ENCODE measurements at regions not wholly inside any gene's neighbourhood (a gene's known extent, or its start where the extent isn't known, plus 50 kb on each side); places are given as distances from the start of the nearest gene placed in this dataset.
"Not testable (repeated sequence)": the region's sequence is repeated elsewhere in the genome, so short reads cannot be mapped to it uniquely, and the experiment has no call there.

DNA sequence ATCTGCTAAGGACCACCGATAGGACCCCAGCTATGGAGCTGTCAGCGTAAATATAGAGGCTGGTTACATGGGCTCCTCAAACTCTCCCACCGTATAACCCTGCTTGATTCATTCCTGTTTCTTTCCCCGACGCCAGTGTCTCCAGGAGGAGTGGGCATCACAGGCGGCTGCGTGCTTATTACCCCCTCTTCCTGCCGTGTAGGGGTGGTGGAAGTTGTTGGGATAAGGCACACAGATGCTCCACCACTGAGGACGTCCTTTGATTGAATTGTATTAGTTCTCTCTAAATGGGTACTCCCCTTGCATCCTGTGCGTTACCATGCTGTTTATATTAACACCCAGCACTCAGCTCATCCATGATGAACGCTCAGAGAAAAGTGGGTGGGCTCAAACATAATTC lies 104.6 kb downstream of the ZBTB18 start:
- Histone ChIP-seq H3K36me3 (ENCODE audit: low read depth) (no peaks in the 10 kb centered on the region), H3K27me3 (ENCODE audit: insufficient read depth, poor library complexity, severe bottlenecking) (no peaks in the 10 kb centered on the region), H3K27ac (ENCODE audit: poor library complexity, severe bottlenecking) (no peak overlapping the region), H3K4me3 (ENCODE audit: severe bottlenecking) (no peak overlapping the region), H3K9me3 (ENCODE audit: severe bottlenecking) (no peaks in the 10 kb centered on the region), H3K4me1 (ENCODE audit: insufficient read depth, poor library complexity, severe bottlenecking) (no peaks in the 10 kb centered on the region)
- ATAC-seq (ENCODE audit: low read depth) (no peak), DNase-seq (ENCODE audit: low spot score) (no peak)
- TF ChIP-seq, protein P1, sequence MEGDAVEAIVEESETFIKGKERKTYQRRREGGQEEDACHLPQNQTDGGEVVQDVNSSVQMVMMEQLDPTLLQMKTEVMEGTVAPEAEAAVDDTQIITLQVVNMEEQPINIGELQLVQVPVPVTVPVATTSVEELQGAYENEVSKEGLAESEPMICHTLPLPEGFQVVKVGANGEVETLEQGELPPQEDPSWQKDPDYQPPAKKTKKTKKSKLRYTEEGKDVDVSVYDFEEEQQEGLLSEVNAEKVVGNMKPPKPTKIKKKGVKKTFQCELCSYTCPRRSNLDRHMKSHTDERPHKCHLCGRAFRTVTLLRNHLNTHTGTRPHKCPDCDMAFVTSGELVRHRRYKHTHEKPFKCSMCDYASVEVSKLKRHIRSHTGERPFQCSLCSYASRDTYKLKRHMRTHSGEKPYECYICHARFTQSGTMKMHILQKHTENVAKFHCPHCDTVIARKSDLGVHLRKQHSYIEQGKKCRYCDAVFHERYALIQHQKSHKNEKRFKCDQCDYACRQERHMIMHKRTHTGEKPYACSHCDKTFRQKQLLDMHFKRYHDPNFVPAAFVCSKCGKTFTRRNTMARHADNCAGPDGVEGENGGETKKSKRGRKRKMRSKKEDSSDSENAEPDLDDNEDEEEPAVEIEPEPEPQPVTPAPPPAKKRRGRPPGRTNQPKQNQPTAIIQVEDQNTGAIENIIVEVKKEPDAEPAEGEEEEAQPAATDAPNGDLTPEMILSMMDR (IDR thresholded peaks at IDR 0.05; ENCODE audit: poor library complexity, severe bottlenecking): no peak

DNA sequence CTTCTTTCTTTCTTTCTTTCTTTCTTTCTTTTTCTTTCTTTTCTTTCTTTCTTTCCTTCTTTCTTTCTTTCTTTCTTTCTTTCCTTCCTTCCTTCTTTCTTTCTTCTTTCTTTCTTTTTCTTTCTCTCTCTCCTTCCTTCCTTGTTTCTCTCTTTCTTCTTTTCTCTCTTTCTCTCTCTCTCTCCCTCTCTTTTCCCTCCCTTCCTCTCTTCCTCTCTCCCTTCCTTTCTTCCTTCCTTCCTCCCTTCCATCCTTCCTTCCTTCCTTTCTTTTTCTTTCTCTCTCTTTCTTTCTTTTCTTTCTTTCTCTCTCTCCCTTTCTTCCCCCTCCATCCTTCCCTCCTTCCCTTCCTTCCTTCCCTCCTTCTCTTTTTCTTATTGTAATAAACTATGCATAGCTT lies 105.5 kb downstream of the ZBTB18 start:
- not testable (repeated sequence) for H3K4me3 ChIP-seq (ENCODE audit: severe bottlenecking); H3K36me3 ChIP-seq (ENCODE audit: low read depth); H3K27ac ChIP-seq (ENCODE audit: poor library complexity, severe bottlenecking); H3K27me3 ChIP-seq (ENCODE audit: insufficient read depth, poor library complexity, severe bottlenecking); H3K9me3 ChIP-seq (ENCODE audit: severe bottlenecking); DNase-seq (ENCODE audit: low spot score); ATAC-seq (ENCODE audit: low read depth); H3K4me1 ChIP-seq (ENCODE audit: insufficient read depth, poor library complexity, severe bottlenecking)

DNA sequence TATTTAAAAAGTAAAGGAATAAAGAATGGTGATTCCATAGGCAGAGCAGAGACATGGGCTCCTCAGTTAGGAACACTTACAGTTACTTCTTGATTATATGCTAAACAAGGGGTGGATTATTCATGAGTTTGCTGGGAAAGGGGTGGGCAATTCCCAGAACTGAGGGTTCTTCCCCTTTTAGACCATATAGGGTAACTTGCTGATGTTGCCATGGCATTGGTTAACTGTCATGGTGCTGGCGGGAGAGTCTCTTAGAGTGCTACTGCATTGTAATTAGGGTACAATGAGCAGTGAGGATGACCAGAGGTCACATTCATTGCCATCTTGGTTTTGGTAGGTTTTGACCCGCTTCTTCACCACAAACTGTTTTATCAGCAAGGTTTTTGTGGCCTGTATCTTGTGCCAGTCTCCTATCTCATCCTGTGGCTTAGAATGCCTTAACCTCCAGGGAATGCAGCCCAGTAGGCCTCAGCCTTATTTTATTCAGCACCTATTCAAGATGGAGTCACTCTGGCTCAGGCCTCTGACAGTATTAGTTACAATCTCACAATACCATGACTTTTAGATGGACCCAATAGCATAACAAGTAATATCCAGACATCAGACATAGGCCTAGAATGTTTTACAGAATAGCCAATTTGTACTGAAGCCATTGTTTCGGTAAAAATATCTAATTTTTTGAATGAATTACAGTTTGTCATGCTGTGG lies 106.8 kb downstream of the ZBTB18 start:
- Histone ChIP-seq H3K4me1 (ENCODE audit: insufficient read depth, poor library complexity, severe bottlenecking) (peaks cover 7% of the 10 kb centered on the region), H3K27ac (ENCODE audit: poor library complexity, severe bottlenecking) (no peak overlapping the region), H3K4me3 (ENCODE audit: severe bottlenecking) (no peak overlapping the region), H3K9me3 (ENCODE audit: severe bottlenecking) (no peaks in the 10 kb centered on the region), H3K36me3 (ENCODE audit: low read depth) (no peaks in the 10 kb centered on the region), H3K27me3 (ENCODE audit: insufficient read depth, poor library complexity, severe bottlenecking) (no peaks in the 10 kb centered on the region)
- ATAC-seq (ENCODE audit: low read depth): no peak
- TF ChIP-seq, protein P1 (IDR thresholded peaks at IDR 0.05; ENCODE audit: poor library complexity, severe bottlenecking): no peak
- DNase-seq (ENCODE audit: low spot score): no peak

DNA sequence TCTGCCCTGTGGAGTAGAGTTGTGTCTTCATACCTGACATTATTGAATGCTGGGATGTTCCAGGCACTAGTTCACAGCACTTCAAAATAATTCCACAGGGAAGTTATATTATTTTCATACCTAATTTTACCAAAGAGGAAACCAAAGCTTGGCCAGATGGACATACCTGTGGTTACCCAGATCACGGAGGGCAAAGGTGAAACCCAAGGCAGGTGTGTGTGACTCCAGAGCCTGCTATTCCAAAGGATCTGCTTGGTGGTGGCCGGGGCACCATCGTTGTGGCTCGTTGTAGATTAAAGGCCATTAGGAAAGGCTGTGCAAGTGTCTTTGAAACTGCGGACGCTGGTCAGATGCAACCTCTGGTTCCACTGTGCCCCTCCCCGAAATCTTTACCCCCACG lies 108.6 kb downstream of the ZBTB18 start:
- ATAC-seq (ENCODE audit: low read depth): no peak

DNA sequence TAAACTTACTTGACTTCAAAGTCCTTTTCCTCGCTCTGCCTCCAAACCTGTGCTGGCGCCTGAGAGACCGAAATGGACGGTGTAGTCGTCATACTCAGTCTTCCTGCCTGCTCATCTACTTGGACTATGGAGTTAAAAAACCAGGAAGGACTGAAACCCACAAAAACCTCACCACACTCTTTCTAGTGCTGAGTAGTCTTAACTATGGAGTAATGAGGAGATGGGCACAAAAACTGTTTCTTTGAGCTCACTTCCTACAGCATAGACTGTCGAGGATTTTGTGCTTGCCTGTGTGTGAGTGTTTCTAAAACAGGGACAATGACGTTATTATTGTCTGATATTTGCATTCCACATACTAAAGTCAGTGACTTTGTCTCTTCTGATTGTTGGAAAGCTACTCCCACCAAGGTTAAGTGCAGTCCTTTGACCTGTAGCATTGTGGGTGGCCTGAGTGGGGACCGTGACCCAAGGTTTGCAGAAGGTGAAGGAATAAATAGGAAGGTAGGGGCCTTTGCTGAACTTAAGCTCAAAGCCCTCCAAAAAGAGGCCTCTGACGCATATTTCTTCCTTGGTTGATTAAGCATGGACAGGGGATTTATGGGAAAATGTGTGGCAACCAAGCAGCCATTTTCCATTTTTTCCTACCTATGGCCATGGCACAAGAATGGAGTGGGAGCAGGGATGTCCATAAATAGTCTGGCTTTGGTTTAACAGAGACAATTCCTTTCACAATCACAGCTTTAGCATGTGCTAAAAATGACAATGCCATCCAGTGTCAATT lies 109.6 kb downstream of the ZBTB18 start:
- Histone ChIP-seq H3K36me3 (ENCODE audit: low read depth) (no peaks in the 10 kb centered on the region), H3K4me1 (ENCODE audit: insufficient read depth, poor library complexity, severe bottlenecking) (peaks cover 28% of the 10 kb centered on the region), H3K27ac (ENCODE audit: poor library complexity, severe bottlenecking) (no peak overlapping the region), H3K9me3 (ENCODE audit: severe bottlenecking) (no peaks in the 10 kb centered on the region), H3K27me3 (ENCODE audit: insufficient read depth, poor library complexity, severe bottlenecking) (no peaks in the 10 kb centered on the region), H3K4me3 (ENCODE audit: severe bottlenecking) (no peak overlapping the region)
- TF ChIP-seq, protein P1 (IDR thresholded peaks at IDR 0.05; ENCODE audit: poor library complexity, severe bottlenecking): no peak
- DNase-seq (ENCODE audit: low spot score) (no peak), ATAC-seq (ENCODE audit: low read depth) (no peak)

More for the DNA sequence above, 108.6 kb downstream of the ZBTB18 start:
- H3K27ac ChIP-seq (ENCODE audit: poor library complexity, severe bottlenecking): no peak overlapping the region
- no peak for DNase-seq (ENCODE audit: low spot score)
- peaks cover 22% of the 10 kb centered on the region for H3K4me1 ChIP-seq (ENCODE audit: insufficient read depth, poor library complexity, severe bottlenecking)
- no peak overlapping the region for H3K4me3 ChIP-seq (ENCODE audit: severe bottlenecking)
- no peaks in the 10 kb centered on the region for H3K27me3 ChIP-seq (ENCODE audit: insufficient read depth, poor library complexity, severe bottlenecking)
- TF ChIP-seq, protein P1 (IDR thresholded peaks at IDR 0.05; ENCODE audit: poor library complexity, severe bottlenecking): no peak
- no peaks in the 10 kb centered on the region for H3K9me3 ChIP-seq (ENCODE audit: severe bottlenecking)
- H3K36me3 ChIP-seq (ENCODE audit: low read depth): no peaks in the 10 kb centered on the region

Data from RWPE2 (cell line).